Non-pigmented ciliary epithelial cell (primary cell): ENCODE measurements at regions not wholly inside any gene's neighbourhood (a gene's known extent, or its start where the extent isn't known, plus 50 kb on each side); places are given as distances from the start of the nearest gene placed in this dataset.

Experiments
- DNase-seq: peaks from one replicate; pipeline ENCODE4 v3.0.0-alpha.2; 2010; ENCODE audit warnings: low read depth

DNA sequence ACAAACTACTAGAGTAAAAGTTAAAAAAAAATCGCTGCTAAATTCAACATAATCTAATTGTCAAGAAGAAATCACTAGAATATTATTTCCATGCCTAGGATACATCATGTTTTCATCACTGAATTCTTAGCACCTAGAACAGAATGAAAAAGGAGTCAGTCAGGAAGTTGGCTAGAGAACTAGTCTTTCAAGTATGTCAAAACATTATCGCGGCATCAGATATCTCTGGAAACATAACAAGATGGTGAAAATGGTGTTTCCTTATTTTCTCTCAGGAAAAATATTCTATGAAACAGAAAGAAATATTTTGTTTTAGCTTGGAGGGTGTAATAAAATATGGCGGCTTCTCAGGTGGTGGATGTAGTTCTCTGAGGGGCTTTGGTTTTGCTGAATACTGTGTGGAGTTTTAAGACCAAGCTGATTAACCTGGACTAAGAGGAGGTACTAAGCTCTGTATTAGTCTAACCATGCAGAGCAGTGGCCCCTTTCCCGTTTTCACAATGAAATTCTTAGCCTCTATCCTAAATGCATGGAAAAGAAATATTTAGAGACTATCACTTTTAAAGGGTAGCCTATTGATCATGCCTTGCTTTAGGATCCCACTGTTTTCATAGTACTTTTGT is 205.6 kb downstream of the MDFIC start:
- no peak for DNase-seq

DNA sequence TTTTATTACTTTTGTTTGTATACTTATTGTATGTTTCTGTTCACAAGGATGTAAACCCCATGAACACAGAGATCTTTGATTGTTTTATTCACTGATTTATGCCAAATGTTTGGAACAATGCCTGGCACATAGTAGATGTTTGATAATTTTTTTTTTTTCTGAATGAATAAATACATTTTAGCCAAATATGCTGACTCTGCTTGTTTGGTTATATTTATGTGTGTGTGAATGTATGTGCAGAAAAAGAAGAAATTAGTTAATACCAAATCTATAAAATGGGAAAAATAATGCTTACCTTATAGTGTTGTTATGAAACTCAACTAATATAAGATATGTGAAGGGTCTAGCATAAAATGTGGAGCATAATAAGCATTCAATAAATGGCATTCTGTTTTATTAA is 203.9 kb downstream of the MDFIC start:
- DNase-seq = no peak

DNA sequence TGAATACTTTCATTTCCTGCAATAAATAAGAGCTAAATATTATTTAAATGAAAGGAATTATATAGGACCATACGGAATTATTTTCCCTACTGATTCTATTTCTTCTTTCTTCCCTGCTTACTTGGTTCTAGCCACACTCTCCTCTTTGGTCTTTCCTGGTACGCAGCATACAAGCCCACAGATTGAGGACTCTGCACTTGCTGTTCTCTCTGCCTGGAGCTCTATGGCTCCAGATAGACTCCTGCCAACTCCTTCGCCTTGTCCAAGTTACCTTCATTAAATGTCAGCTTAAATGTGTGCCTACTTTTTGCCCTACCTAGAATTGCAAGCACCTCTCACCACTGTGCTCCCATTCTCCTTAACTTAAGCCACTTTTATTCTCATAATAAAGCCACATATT is 203.4 kb downstream of the MDFIC start:
- no peak for DNase-seq

DNA sequence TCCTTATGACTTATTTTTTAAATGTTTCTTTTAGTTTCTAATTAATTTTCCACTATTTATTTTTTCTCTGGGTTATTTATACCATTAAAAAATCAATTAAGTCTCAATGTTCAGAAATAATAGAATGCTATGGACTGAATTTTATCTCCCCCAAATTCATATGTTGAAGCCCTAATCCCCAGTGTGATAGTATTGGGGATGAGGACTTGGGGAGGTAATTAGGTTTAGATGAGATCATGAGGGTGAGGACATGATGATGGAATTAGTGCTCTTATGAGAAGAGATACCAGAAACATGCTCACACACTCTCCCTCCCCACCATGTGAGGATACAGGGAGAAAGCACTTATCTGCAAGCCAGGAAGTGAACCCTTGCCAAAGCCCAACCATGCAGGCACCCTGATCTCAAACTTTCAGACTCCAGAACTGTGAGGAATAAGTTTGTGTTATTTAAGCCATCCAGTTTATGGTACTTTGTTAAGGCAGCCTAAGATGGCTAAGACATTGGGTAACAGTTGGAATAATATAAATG is 202.6 kb downstream of the MDFIC start:
- DNase-seq = no peak

DNA sequence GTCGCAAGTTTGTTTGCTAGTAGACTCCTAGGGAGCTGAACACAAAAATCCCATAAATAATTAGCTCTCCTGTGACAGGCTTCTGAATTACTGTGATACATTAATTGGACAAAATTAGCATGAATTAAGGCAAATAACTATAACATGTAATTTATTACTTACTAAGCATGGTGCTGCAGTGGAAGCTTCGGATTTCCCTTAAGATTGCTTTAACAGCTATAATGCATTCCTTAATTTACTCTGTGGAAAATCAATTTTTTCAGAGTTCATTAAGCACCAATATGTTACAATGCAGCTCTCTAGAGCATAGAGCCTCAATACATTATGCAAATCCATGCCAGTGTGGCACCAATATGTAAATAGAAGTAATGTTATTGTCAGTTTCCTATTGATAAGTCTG is 201.5 kb downstream of the MDFIC start:
- no peak for DNase-seq

DNA sequence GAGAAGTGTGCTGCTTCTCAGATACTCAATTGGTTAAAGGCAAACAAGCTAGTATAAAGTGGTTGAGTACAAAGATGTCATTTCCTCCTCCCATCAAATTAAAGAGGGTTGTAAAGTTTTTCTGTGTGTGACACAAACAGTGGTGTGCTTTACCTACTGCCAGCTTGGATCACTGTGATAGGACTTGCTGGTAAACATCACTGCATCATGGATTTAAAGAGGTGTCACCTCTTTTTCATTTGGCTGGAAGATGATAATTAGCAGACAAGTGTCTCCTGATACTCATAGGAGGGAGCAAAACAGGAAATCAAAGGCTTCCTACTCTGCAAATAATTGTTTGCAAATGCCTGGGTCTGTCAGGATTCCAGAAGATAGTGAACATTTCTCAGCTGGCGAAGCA is 200.5 kb downstream of the MDFIC start:
- no peak for DNase-seq

DNA sequence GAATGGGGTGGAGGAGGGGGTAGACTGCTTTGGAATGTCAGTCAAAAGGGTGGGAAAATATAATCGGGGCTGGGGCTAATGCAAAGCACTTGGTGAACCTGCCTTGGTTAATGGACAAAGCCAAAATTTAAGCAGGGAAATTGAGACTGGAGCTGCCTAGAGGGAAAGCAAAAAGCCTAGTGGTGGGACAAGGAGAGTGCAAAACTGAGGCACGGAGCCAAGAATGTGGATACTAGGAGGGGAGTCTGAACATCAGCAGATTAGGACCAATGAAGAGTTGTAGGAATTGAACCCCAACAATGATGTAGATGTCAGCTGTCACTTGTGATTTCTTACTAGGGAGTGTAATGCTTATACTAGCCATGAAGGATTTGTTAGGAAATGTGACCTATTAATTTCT is 195.9 kb downstream of the MDFIC start:
- DNase-seq = no peak

DNA sequence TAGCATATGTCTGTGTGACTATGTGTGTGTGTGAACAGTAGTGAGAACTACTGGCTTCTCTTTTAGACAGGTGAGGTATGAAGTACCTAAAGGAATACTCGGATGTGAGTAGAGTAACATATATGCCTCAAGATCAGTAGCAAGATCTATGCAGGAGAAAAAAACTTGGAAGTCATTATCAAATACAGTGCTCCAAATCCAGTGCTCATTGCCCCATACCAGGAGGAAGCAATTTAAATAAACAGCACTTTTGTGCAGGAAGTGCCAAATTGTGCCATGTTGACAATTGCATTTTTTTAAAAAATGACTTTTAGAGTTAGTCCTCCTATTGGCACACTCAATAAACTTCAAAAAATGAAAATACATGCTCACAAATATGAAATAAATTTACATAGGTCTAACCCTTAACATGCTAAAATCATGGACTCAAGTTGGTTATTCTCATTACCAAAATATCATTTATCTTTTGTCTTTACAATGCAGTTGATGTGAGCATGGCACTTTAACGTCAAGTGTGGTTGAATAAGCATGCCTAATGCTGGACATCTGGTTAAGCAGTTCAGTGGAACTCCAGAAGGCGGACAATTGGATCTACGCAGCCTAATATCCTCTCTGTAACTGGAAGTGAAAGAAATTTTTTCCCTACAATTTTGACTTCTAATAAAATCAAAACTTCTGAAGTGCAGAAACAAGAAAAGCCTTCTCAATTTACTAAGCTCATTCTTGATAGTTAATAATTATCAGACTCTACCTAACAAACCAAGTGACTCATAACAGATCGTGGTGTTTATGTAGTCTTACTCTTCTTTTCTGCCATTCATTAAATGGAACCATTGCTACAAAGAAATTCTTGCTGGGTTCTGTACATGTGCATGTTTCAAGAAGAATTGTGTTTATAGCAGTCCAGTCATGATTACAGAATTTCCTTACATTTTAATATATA is 195.2 kb downstream of the MDFIC start:
- no peak for DNase-seq

DNA sequence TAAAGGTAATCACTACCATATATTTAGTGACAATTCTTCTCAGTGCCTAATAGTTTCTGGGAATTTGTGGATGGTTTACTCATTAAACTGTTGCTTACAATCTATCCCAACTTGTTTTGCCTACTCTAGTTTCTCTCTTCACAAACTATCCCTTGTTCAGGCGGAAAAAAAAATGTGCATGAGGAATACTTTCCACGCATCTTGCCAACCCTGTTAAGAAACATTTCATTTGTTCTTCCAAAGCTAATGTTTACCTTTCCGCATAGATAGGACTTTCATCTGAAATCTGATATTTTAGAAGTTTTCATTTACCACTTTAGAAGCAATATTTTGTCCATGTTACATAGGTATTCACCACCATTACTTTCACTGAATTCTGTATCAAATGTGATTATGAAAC is 191.9 kb downstream of the MDFIC start:
- no peak for DNase-seq

DNA sequence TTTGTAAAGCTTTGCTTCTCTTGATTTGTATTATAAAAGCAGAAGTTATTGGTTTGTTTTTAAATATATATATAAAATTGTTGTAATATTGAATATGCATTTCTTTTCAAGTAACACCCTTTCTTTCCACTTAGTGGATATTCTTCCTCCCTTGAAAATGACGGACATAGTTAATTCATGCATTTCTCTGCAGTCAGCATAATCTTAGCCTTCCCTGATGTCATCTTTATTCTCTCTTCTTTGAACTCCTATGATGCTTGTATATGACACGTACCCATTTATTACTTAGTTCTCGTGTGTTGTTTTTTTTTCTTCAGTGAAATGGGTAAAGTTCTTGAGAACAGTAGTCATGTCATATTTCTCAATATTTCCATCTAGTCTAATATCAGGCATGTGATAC is 191.2 kb downstream of the MDFIC start:
- no peak for DNase-seq

DNA sequence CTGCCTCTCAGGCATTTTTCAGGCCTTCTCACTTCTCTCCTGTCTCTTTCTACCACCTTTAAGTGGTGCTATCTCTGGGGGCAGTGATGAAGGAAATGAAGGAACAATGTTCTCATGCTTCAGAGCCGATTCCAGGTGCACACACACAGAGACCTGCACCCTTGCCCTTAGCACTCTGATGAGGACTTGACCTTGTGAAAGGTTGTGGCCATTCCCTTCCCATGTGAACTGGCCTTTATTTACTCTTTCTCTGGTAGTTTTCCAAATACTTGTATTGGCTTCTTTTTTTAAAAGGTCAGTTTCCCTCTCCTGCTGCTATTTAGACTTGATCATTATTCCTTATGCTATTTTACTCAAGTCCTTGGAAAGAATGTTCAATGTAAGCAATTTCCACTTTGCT is 188.6 kb downstream of the MDFIC start:
- no peak for DNase-seq

DNA sequence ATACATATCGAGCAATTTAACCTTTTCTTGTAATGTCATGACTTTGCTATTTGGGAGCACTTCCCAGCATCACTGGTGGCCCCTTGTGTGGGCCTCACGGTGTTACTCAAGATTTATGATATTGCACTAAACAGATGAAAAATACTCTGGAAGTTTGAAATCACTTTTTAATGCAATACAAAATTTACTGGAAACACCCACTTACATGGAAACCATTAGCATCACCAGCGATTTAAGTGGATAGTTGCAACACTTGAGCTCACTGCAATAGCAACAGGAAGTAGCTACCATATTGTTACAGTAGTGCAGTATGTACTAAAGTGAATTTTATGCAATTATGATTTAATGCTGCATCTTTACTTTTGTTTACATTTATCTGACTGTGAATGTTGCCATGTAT is 184.4 kb downstream of the MDFIC start:
- no peak for DNase-seq

DNA sequence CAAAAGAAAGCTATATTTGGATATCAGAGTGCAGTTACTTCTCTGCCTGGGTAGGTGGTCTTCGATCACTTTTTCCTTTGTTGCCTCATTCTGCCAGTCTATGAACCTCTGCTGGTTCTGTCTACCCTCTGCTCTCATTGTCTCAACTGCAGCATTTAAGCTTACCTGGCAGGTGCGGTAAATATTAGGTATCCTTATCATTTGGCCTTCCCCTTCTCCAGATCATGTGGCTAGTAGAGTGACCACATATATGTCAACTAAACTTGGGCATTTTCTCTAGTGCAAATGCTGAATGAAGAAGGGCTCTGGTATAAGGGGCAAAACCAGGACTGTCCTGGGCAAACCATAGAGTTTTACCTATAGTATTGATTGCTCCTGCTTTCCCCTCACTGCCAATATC is 180.8 kb downstream of the MDFIC start:
- no peak for DNase-seq

DNA sequence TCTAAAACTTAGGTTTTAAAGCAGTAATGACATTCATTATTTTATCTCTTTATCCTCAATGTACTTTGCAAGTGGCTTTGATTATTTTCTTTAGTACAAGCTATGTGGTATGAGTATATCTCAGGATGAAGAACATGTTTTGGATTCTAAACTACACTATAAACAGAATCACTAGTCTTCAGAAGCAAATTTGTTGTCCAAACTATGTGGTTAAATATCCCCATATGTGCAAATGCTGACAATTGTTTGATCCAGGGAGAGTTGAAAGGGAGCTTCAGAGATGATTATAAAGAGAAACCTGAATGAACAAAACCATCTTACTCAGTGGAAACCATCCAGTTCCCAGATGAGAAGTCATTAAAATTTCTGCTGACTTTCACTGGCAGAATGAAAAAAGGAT is 179.3 kb downstream of the MDFIC start:
- no peak for DNase-seq

DNA sequence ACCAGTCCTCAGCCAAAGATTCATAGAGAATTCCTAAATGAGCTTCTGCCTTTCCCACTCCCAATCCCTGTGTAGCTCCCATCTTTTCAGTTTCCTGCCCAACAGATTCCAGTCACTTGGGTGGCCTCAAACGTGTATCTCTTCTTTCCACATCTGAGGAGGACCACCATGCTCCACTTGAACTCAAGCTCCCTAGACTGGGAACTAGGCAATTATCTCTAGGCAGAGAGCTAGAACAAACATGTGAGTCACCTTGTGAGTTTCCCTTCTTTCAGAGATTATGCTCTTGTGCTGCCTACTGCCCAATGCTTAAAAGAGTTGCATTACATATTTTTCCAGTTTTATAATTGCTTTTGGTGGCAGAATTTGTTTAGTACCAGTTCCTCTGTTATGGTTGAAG is 178.0 kb downstream of the MDFIC start:
- DNase-seq = no peak

DNA sequence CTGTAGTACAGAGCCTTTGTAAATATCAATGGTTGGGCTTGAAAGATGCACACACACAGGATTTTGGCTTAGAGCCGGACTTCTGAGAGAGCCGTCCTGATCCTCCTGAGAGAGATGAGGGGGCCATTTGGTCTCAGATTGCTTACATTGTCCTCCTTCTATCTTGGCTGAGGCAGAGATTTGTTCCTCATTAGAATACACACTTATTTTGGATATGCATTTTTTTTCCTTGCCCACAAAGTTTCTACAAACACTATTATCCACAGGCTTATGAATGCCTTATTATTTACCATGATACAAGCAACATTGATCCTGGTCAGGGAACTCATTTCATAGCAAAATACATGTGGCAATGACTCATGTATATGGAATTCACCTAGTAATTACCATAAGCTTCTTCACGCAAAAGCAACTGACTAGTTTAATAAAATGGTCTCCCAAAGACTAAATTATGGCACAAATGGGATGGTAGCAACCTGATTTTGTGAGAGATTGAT is 175.3 kb downstream of the MDFIC start:
- DNase-seq = peak; percentile 65

DNA sequence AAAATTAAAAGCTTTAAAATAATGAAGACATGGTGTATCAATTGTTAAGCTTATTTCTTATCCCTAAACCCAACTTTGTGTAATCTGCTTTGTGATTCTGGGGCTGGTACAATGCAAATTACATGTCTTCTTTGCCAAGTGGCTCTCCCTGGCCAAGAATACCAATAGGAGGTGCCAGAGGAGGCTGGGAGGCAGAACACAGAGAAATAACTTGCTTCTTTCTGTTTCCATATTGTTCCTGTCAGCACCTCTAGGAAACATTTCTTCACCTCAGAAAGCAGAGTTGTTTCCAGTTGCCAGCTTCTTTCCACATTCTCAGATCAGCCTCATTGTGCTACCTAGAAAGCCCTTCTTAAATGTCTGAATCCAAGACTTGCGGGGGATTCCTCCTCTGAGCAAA is 174.4 kb downstream of the MDFIC start:
- DNase-seq = no peak

DNA sequence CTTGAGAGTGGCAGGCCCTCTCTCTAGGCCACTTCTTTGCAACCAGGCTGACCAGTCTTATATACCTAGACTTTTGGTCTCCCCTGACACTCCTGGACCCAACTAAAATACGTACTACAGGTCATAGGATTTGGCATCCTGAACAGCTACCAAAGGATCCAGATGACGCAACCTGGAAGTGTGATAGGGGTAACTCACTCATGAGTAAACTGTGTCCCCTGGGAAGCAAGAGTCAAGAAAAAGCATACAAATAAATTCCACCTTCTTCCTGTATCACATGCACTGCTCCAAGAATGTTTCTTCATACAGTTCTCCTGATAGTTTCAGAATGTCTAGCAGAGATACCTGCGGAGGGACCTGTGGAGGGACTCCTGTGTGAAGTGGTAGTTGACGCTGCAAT is 172.3 kb downstream of the MDFIC start:
- DNase-seq = no peak

DNA sequence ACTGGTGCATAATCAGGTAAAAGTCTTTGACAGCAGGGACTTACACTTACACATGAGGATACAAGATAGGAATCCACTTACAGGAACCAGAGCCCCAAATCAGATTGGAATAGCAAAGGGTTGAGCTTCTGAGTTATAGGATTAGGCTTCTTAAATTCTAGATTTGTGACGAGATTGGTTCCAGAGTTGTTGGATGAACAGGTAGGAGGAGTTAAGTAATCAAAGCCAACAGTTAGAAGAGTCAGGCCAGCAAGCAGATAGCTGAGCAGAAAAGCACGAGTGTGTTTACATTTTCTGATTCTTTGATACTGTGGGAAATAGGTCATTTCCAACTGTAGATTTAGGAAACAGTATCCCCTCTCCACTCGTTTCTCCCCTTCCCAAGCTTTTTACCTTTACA is 167.0 kb downstream of the MDFIC start:
- no peak for DNase-seq

DNA sequence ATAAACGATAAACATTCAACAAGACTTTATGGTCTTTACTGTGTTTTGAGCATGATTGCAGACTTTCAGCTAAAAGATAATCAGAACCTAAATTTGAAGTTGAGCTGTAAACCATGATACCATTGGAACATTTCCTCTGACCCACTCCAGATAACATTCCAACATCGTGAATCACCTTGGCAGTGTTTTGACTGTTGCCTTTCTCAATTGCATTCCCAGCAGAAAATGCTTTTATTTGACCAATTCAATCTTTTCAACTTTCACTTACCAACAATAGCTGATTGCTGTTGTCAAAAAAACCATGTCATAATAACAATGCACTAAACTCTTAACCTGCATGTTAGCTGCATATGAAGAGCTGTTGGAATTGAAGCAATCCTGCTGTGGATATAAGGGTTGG is 165.5 kb downstream of the MDFIC start:
- peak; percentile 71 for DNase-seq

DNA sequence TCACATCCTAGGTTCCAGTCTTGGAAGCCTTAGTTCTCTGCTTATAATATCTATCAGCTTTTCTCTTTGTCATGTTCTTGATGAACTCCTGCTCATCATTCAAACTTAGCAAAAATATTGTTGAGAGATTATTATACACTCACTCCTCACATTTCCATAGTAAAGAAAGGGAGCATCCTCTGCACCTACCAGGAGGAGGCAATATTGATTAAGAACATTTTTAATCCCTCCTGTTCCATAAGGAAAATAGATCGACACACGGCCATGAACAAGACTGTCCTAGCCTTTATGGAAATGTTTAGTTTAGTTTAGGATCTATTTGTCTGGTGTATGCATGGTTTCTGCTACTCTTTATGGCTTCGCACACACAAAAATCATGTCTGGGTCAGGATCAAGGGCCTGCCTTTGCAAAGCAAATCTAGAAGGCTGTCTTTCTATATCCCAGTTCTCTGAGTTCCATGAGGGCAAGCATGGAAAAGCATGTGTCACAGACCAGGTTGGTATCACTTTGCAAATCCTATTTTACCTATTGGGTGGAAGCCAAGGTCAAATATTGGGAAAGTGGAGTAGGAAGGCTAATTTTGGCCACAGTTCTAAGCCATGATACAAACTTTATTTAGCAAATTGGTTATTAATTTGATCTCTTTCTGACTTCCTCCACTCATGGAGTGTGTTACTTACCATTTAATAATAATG is 164.4 kb downstream of the MDFIC start:
- no peak for DNase-seq

DNA sequence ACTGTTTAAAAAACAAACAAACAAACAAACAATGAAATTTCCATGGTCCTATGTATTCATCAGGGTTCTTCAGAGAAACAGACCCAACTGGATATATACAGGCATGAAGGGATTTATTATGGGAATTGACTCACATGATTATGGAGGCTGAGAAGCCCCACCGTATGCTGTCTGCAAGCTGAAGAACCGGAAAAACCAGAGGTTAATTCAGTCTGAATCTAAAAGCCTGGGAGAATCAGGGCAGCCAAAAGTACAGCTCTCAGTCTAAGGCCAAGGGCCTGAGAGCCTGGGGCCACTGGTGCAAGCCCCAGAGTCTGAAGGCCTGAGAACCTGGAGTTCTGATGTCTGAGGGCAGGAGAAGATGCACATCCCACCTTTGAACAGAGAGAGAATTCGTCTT is 163.5 kb downstream of the MDFIC start:
- no peak for DNase-seq

DNA sequence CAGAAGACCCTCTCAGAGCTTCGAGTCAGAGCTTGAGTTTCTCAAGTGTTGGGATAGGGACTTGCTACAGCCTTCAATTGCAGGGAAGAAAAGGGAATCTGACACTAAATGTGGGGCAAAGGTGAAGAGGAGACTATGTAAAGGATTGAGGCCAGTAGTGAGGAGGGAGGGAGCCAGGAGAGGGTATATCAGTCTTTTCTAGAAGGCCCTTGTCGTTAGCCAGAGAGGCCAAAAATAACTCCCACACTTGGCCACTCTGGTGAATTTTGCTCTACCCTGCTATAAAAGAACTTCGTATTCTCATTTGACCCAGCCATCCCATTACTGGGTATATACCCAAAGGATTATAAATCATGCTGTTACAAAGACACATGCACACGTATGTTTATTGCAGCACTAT is 162.0 kb downstream of the MDFIC start:
- no peak for DNase-seq
